BLaER1 treated with 17β-estradiol and CSF1 and Interleukin-3, amounts not matched to agents 10 nM and 100 nM (cell line): ENCODE measurements at regions not wholly inside any gene's neighbourhood (a gene's known extent, or its start where the extent isn't known, plus 50 kb on each side); places are given as distances from the start of the nearest gene placed in this dataset.

Experiments
- H3K27ac ChIP-seq, 11 experiments: shearing (Covaris generic); formaldehyde crosslinking; 2 replicates each; pipeline ENCODE4 v1.8.1; 2022
- H3K27me3 ChIP-seq, 11 experiments: shearing (Covaris generic); formaldehyde crosslinking; 2 replicates each; pipeline ENCODE4 v1.8.1; 2022
- H3K36me3 ChIP-seq, 11 experiments: shearing (Covaris generic); formaldehyde crosslinking; 2 replicates each; pipeline ENCODE4 v1.8.1; 2022
- H3K4me1 ChIP-seq, 10 experiments: shearing (Covaris generic); formaldehyde crosslinking; 2 replicates each; pipeline ENCODE4 v1.8.1; 2022
- H3K4me2 ChIP-seq, 11 experiments: shearing (Covaris generic); formaldehyde crosslinking; 2 replicates each; pipeline ENCODE4 v1.8.1; 2022
- H3K4me3 ChIP-seq, 10 experiments: shearing (Covaris generic); formaldehyde crosslinking; 2 replicates each; pipeline ENCODE4 v1.8.1; 2022
- H3K9ac ChIP-seq, 11 experiments: shearing (Covaris generic); formaldehyde crosslinking; 2 replicates each; pipeline ENCODE4 v1.8.1; 2022
- H3K9me3 ChIP-seq, 11 experiments: shearing (Covaris generic); formaldehyde crosslinking; replicated peaks in 1 of 11; 2 replicates each; pipeline ENCODE4 v1.8.1; 2022
- H4K20me1 ChIP-seq, 11 experiments: shearing (Covaris generic); formaldehyde crosslinking; 2 replicates each; pipeline ENCODE4 v1.8.1; 2022
- Cebpa-rat ChIP-seq, 11 experiments: shearing (Covaris generic); IDR thresholded peaks; 2 replicates each; pipeline ENCODE4 v1.8.1; 2022

DNA sequence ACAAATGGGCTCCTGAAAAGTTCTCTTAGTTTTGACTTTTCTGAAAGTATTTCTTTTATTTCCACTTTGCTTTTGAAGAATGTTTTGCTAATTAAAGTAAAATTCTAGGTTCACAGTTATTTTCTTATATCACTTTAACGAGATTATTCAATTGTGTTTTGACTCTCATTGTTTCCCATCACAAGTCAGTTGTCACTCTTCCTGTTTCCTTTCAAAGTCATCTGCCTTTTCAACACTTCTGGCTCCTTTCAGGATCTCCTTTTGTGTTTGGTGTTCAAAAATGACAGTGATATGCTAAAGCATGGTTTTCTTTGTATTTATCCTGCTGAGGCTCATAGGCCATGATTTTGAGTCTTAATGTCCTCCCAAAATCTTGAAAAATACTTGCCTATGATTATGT is 235.4 kb upstream of the TAS2R1 start:
- no peaks in the 10 kb centered on the region for H4K20me1 ChIP-seq
- no peak for TF ChIP-seq Cebpa-rat (IDR thresholded peaks at IDR 0.05)

DNA sequence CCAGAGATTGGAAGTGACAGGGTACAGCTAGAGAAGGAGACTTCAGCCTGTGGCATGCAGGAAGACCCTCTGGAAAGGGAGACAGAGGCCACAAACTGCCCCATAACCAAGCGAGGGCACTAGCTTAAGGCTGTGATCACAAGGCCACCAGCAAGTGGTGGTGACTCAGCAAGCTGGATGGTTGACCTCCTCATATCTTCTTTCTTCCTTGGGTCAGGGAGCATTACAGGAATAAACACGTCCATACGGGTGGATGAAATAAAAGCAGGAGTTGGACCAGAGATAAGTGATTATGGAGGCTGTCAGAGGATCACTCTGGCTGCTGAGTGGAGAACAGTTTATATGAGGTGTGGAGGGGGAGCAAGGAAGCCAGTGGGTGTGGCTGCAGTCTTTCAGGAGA is 234.6 kb upstream of the TAS2R1 start:
- Histone ChIP-seq H3K4me2 (no peak overlapping the region), H4K20me1 (no peaks in the 10 kb centered on the region), H3K9me3 (peaks cover 46 to 57% (median 50%) of the 10 kb centered on the region in 11 experiments), H3K4me3 (no peak overlapping the region), H3K27ac (no peak overlapping the region), H3K27me3 (no peaks in the 10 kb centered on the region), H3K9ac (no peak overlapping the region), H3K36me3 (no peaks in the 10 kb centered on the region), H3K4me1 (no peaks in the 10 kb centered on the region)
- no peak for TF ChIP-seq Cebpa-rat (IDR thresholded peaks at IDR 0.05)

More for the DNA sequence above, 235.4 kb upstream of the TAS2R1 start:
- no peaks in the 10 kb centered on the region for H3K4me1 ChIP-seq
- H3K9me3 ChIP-seq: peaks cover 46 to 57% (median 52%) of the 10 kb centered on the region in 11 experiments
- no peak overlapping the region for H3K4me3 ChIP-seq
- no peak overlapping the region for H3K27ac ChIP-seq
- no peak overlapping the region for H3K4me2 ChIP-seq
- no peaks in the 10 kb centered on the region for H3K36me3 ChIP-seq
- no peak overlapping the region for H3K9ac ChIP-seq
- H3K27me3 ChIP-seq: no peaks in the 10 kb centered on the region

DNA sequence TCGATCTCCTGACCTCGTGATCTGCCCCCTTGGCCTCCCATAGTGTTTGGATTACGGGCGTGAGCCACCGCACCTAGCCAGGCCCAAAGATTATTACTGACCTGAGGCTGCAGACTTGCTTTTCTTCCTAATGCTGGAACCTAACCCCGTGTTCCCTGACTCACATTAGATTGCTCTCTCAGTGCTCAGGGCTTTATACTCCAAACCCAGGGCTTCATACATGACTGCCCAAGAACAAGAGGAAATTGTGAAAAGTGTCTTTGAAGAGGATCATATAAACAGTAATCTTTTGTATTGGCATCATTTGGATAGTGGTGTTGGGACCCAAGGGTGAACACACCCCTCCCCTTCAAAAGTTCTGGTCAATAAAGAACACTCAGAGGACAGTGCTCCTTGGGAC is 233.3 kb upstream of the TAS2R1 start:
- TF ChIP-seq Cebpa-rat (IDR thresholded peaks at IDR 0.05): no peak
- no peak overlapping the region for H3K4me3 ChIP-seq
- no peaks in the 10 kb centered on the region for H4K20me1 ChIP-seq
- peaks cover 42 to 51% (median 47%) of the 10 kb centered on the region in 11 experiments for H3K9me3 ChIP-seq
- H3K36me3 ChIP-seq: no peaks in the 10 kb centered on the region
- no peaks in the 10 kb centered on the region for H3K4me1 ChIP-seq
- no peak overlapping the region for H3K9ac ChIP-seq
- H3K27me3 ChIP-seq: no peaks in the 10 kb centered on the region
- no peak overlapping the region for H3K27ac ChIP-seq
- no peak overlapping the region for H3K4me2 ChIP-seq

DNA sequence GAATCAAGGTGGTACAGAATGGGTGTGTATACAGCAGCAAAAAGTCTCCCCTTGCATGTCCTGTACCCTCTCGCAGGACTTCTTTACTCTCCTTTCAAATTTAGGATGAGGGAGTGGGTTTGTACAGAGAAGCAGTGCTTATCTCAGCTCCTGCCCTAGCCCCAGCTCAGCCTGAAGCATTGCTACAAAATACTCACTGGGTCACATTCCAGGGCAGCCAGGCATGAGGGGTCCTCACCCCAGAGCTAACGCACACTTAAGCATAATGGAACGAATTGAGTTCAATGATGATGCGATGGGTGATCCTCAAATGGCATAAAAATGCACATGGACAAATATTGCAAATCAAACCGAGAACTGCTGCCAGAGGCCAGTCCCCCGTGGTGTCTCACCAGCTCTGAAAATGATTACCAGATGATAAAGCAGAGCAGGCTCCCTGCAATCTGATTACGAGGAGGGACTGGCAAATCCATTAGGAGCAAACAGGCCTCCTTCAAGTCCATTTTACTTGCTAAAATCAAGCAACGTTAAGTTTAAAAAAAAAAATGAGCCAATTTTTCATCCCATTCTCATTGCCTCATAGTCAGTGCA is 231.6 kb upstream of the TAS2R1 start:
- no peaks in the 10 kb centered on the region for H4K20me1 ChIP-seq
- no peaks in the 10 kb centered on the region for H3K4me1 ChIP-seq
- no peak overlapping the region for H3K4me3 ChIP-seq
- H3K9ac ChIP-seq: no peak overlapping the region
- H3K27me3 ChIP-seq: no peaks in the 10 kb centered on the region
- H3K27ac ChIP-seq: no peak overlapping the region
- H3K4me2 ChIP-seq: no peak overlapping the region
- H3K36me3 ChIP-seq: no peaks in the 10 kb centered on the region
- H3K9me3 ChIP-seq: peaks cover 25 to 35% (median 29%) of the 10 kb centered on the region in 11 experiments
- TF ChIP-seq Cebpa-rat (IDR thresholded peaks at IDR 0.05): no peak

DNA sequence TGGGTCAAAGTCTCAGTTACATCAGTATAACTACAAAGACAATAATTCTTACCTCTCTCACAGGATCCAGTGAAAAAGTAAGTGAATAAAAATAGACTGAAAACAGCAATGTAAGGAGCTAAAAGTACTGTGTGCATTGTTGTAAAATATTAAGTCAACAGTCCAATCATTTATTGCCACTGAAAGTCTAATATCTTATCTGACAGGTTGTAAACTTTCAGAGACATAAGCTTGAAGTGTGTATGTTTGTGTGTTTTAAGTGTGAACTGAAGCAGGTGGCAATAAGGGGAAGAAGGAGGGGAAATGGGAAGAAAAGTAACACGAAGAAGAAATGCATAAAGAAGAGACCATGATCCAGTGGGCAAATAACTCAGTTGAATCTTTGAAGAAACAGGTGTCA is 229.7 kb upstream of the TAS2R1 start:
- Histone ChIP-seq H3K27me3 (no peaks in the 10 kb centered on the region), H3K4me3 (no peak overlapping the region), H3K27ac (no peak overlapping the region), H3K36me3 (no peaks in the 10 kb centered on the region), H3K4me2 (no peak overlapping the region), H3K9me3 (peaks cover 6 to 22% (median 10%) of the 10 kb centered on the region in 11 experiments), H3K9ac (no peak overlapping the region), H4K20me1 (no peaks in the 10 kb centered on the region), H3K4me1 (no peaks in the 10 kb centered on the region)
- TF ChIP-seq Cebpa-rat (IDR thresholded peaks at IDR 0.05): no peak

DNA sequence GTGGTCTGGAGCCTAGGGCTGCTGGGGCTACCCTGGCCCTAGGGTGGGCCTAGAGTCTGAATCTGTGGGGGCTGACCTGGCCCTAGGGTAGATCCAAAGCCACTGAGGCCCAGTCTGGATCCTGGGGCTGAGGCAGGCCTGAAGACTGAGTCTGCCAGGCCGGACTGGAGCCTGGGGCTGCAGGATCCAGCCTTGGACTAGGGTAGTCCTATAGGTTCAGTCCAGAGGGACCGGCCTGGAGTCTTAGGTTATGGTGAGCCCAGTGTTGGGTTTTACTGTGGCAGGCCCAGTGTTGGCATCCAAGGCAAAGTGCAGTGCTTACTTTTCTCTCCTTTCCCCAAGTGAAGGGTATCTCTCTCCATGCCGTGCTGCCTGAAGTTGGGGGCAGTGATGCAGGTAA is 227.9 kb upstream of the TAS2R1 start:
- Histone ChIP-seq H3K4me1 (no peaks in the 10 kb centered on the region), H3K9me3 (peaks cover 0 to 8% (median 0%) of the 10 kb centered on the region in 11 experiments; a peak in 3 of 22 replicates), H3K4me3 (no peak overlapping the region), H3K9ac (no peak overlapping the region), H3K4me2 (no peak overlapping the region), H3K36me3 (no peaks in the 10 kb centered on the region), H4K20me1 (no peaks in the 10 kb centered on the region), H3K27me3 (no peaks in the 10 kb centered on the region), H3K27ac (no peak overlapping the region)
- no peak for TF ChIP-seq Cebpa-rat (IDR thresholded peaks at IDR 0.05)

DNA sequence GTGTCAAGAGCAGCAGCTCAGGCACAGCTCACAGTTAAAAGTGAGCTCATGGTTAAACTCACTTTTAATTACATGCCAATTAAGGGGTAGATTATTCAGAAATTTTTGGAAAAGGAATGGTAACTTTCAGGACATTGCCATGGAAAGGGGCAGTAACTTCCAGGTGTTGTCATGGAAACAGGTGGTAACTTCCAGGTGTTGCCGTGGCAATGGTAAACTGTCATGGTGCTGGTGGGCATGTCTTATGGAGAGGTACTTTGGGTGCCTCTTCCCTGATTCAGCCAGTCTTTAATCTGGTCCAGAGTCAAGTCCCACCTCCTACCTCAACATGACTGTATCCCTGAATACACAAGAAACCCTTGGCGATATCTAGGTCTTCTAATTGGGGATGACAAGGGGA is 223.2 kb upstream of the TAS2R1 start:
- H3K27me3 ChIP-seq: no peaks in the 10 kb centered on the region
- no peak overlapping the region for H3K4me2 ChIP-seq
- H3K27ac ChIP-seq: no peak overlapping the region
- no peak for TF ChIP-seq Cebpa-rat (IDR thresholded peaks at IDR 0.05)
- H3K36me3 ChIP-seq: no peaks in the 10 kb centered on the region
- no peaks in the 10 kb centered on the region for H3K4me1 ChIP-seq
- H3K4me3 ChIP-seq: no peak overlapping the region
- H4K20me1 ChIP-seq: no peaks in the 10 kb centered on the region
- H3K9me3 ChIP-seq: peaks cover 0 to 8% (median 0%) of the 10 kb centered on the region in 11 experiments; a peak in 3 of 22 replicates
- H3K9ac ChIP-seq: no peak overlapping the region

DNA sequence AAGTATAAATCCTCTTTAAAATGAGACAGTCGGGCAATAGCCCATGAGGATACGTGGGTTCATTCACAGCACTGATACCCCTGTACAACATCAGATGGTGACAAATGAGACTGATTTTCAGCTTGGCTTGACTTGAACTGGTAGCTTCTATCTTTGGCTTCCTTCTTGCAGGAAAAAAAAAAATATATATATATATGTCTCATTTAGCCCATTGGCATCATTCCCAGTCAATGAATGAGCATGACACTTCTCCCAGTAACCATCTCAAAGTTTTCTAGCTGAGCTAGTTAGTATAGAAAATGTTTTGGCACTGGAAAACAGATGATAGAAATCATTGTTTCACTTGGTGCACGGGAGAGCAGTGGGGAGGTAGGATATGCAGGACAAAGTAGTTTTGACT is 222.5 kb upstream of the TAS2R1 start:
- H3K4me2 ChIP-seq: no peak overlapping the region
- no peaks in the 10 kb centered on the region for H3K27me3 ChIP-seq
- TF ChIP-seq Cebpa-rat (IDR thresholded peaks at IDR 0.05): no peak
- no peak overlapping the region for H3K27ac ChIP-seq
- no peak overlapping the region for H3K9ac ChIP-seq
- H4K20me1 ChIP-seq: no peaks in the 10 kb centered on the region
- no peaks in the 10 kb centered on the region for H3K36me3 ChIP-seq
- no peak overlapping the region for H3K4me3 ChIP-seq
- no peaks in the 10 kb centered on the region for H3K4me1 ChIP-seq
- peaks cover 0 to 8% (median 0%) of the 10 kb centered on the region in 11 experiments; a peak in 3 of 22 replicates for H3K9me3 ChIP-seq

DNA sequence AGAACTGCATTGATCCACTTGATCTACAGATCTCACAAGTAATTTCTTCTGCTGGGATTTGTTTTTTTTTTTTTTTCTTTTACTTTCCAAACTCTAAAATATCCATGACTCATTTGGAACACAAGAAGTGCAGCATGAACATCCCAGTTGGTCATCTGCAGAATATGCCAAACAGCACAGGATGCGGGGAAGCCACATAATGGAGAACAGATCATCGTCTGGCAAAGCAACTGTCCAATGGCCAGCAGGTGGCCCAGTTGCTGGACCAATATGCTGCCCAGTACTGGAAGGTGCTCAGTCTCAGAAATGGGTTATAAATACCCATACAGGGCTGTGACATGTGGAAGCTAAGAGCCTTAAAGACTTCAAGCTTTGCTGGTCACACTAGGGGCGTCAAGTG is 221.3 kb upstream of the TAS2R1 start:
- H3K9me3 ChIP-seq: peaks cover 0 to 3% (median 0%) of the 10 kb centered on the region in 11 experiments; a peak in 2 of 22 replicates
- H4K20me1 ChIP-seq: no peaks in the 10 kb centered on the region
- no peak overlapping the region for H3K9ac ChIP-seq
- H3K4me3 ChIP-seq: no peak overlapping the region
- no peak overlapping the region for H3K27ac ChIP-seq
- no peak for TF ChIP-seq Cebpa-rat (IDR thresholded peaks at IDR 0.05)
- H3K36me3 ChIP-seq: no peaks in the 10 kb centered on the region
- no peaks in the 10 kb centered on the region for H3K4me1 ChIP-seq
- H3K27me3 ChIP-seq: no peaks in the 10 kb centered on the region
- no peak overlapping the region for H3K4me2 ChIP-seq

DNA sequence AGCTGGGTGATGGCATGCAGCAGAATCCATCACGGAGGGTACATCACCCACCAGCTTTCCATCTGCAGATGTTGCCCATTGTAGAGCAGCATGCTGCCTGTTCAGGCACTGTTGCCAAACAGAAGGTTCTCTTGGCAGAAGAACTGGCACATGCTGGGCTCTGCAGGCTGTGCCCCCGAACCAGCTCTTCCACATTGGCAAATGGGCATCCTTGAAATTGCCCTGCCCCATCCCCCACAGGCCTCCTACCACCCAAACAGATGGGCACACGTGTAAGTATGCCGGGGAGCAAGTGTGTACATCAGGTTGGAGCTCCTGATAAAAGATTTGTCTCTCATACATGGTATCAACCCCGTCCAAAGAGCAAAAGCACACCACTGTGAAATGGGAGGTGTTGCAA is 220.3 kb upstream of the TAS2R1 start:
- Histone ChIP-seq H3K4me2 (no peak overlapping the region), H4K20me1 (no peaks in the 10 kb centered on the region), H3K36me3 (no peaks in the 10 kb centered on the region), H3K9me3 (no peaks in the 10 kb centered on the region), H3K27me3 (no peaks in the 10 kb centered on the region), H3K4me3 (no peak overlapping the region), H3K27ac (no peak overlapping the region), H3K9ac (no peak overlapping the region), H3K4me1 (no peaks in the 10 kb centered on the region)
- no peak for TF ChIP-seq Cebpa-rat (IDR thresholded peaks at IDR 0.05)
